ENCODE measurements at regions not wholly inside any gene's neighbourhood (a gene's known extent, or its start where the extent isn't known, plus 50 kb on each side); places are given as distances from the start of the nearest gene placed in this dataset.

DNA sequence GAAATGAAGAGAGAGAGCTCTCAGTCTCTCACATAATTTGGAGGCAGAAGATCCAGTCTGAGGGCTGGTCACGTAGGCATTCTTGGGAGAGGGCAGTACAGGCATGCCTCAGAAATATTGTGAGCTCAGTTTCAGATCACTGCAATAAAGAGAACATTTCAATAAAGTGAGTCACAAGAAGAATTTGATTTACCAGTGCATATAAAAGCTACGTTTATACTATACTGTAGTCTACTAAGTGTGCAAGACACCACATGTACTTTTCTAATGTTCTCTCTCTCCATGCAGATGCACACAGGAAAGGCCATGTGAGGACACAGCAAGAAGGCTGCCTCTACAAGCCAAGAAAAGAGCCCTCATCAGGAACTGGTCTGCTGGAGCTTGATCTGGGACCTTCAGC, 583.5 kb upstream of the FAT1 start:
- POLR2A ChIA-PET (ENCODE audit: partially characterized antibody), result no interaction called here
- Histone ChIP-seq H4K5ac (ENCODE audit: insufficient read length, low read depth, low read length) (no peak overlapping the region), H2BK20ac (ENCODE audit: low read length) (no peak overlapping the region), H3K4ac (replicated peaks; ENCODE audit: insufficient read length, low read depth, low read length) (no peak overlapping the region), H3K36me3 (ENCODE audit: control insufficient read depth in 2 of 4, insufficient read depth in 4 of 4, low read length in 3 of 4) (no peaks in the 10 kb centered on the region; a peak in 1 of 8 replicates), H2AK5ac (ENCODE audit: low read depth, low read length) (no peak overlapping the region), H4K20me1 (replicated peaks in 1 of 2; ENCODE audit: control insufficient read depth in 1 of 2, insufficient read depth in 2 of 2, low read length in 2 of 2) (no peaks in the 10 kb centered on the region), H3K14ac (ENCODE audit: insufficient read length) (no peak overlapping the region), H4K91ac (replicated peaks; ENCODE audit: insufficient read length, low read length) (no peak overlapping the region), H3K9ac (replicated peaks in 1 of 4; ENCODE audit: extremely low read depth in 1 of 4, low read depth in 3 of 4, low read length in 3 of 4) (no peak overlapping the region), H3K79me1 (ENCODE audit: low read depth, low read length) (no peaks in the 10 kb centered on the region), H2BK120ac (replicated peaks; ENCODE audit: low read depth, low read length) (no peak overlapping the region), H3K79me2 (ENCODE audit: control insufficient read depth in 1 of 2, insufficient read depth in 2 of 2, low read length in 2 of 2) (no peaks in the 10 kb centered on the region), H3K9me3 (ENCODE audit: insufficient read depth in 2 of 2, low read depth in 1 of 2, low read length in 1 of 2) (no peaks in the 10 kb centered on the region), H2BK5ac (ENCODE audit: low read depth, low read length) (no peak overlapping the region), H3K56ac (replicated peaks; ENCODE audit: insufficient read length, low read depth, low read length) (no peak overlapping the region), H3K23me2 (ENCODE audit: low read depth, low read length) (peaks cover 2% of the 10 kb centered on the region; the same call in 1 of the 2 replicates), H3K27ac (ENCODE audit: low read depth, low read length) (no peak overlapping the region), H3K4me3 (ENCODE audit: extremely low read depth in 1 of 4, insufficient read depth in 2 of 4, low read depth in 3 of 4, low read length in 4 of 4) (no peak overlapping the region), H2BK12ac (ENCODE audit: low read depth, low read length) (no peak overlapping the region), H4K8ac (ENCODE audit: extremely low read depth, insufficient read depth, low read length) (no peak overlapping the region), H3K4me2 (ENCODE audit: insufficient read depth in 1 of 2, low read depth in 2 of 2, low read length in 2 of 2) (no peak overlapping the region), H2BK15ac (ENCODE audit: low read length) (no peak overlapping the region), H3K18ac (ENCODE audit: extremely low read depth, low read length) (no peak overlapping the region), H3K23ac (ENCODE audit: insufficient read length) (no peak overlapping the region), H3K27me3 (replicated peaks in 1 of 4; ENCODE audit: control insufficient read depth in 3 of 4, extremely low read depth in 1 of 4, insufficient read depth in 3 of 4, low read length in 3 of 4) (no peaks in the 10 kb centered on the region), H3K4me1 (replicated peaks in 1 of 4; ENCODE audit: control insufficient read depth in 3 of 4, insufficient read depth in 4 of 4, low read length in 3 of 4) (no peaks in the 10 kb centered on the region), H2AFZ (ENCODE audit: low read length) (no peak overlapping the region)
- DNase-seq (ENCODE audit: low read depth in 1 of 2, low spot score in 2 of 2) (no peak), FAIRE-seq (no peak)
- CTCF ChIA-PET (ENCODE audit: partially characterized antibody), result interaction anchor here (1.0 kb wide), 1 partner anchor 10 kb away, joined by 3 read pairs; no protein-coding TSS in a partner anchor
- 84% methylated on average over 2 of the region's 2 CpGs; no CpG with 5 or more reads in 1 of the 2 experiments for WGBS, 2 experiments (ENCODE audit: extremely low coverage in 1 of 2, insufficient coverage in 1 of 2, insufficient read length in 1 of 2, insufficient replicate concordance in 2 of 2, low coverage in 1 of 2, low lambda C conversion rate in 2 of 2, missing lambda C conversion rate in 1 of 2)
- TF ChIP-seq RFX5 (IDR thresholded peaks at IDR 0.05; ENCODE audit: borderline replicate concordance, low read depth, low read length) (no peak), CHD2 (IDR thresholded peaks at IDR 0.05; ENCODE audit: low read length) (no peak), FOSL1 (IDR thresholded peaks at IDR 0.05; ENCODE audit: insufficient read depth, low read depth, low read length) (no peak), BACH1 (IDR thresholded peaks at IDR 0.05; ENCODE audit: low read length) (no peak), RBBP5 (IDR thresholded peaks at IDR 0.05; ENCODE audit: borderline replicate concordance, low read depth, low read length) (no peak), YY1 (IDR thresholded peaks at IDR 0.05; ENCODE audit: low read depth, low read length) (no peak), ASH2L (IDR thresholded peaks at IDR 0.05; ENCODE audit: low read length) (no peak), SIX5 (IDR thresholded peaks at IDR 0.05; ENCODE audit: low read depth, low read length) (no peak), KDM5A (IDR thresholded peaks at IDR 0.05; ENCODE audit: low read length) (no peak), SP4 (IDR thresholded peaks at IDR 0.05; ENCODE audit: low read length) (no peak), BCL11A (IDR thresholded peaks at IDR 0.05; ENCODE audit: low read depth in 2 of 2, low read length in 2 of 2) (no peak), HDAC2 (IDR thresholded peaks at IDR 0.05; ENCODE audit: borderline replicate concordance in 1 of 2, low read depth in 2 of 2, low read length in 2 of 2) (no peak)
- TF ChIP-seq, protein P1, sequence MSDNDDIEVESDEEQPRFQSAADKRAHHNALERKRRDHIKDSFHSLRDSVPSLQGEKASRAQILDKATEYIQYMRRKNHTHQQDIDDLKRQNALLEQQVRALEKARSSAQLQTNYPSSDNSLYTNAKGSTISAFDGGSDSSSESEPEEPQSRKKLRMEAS (IDR thresholded peaks at IDR 0.05), result no peak

Measured in H1 (cell line).